HG03558 (cell line): ENCODE measurements at regions not wholly inside any gene's neighbourhood (a gene's known extent, or its start where the extent isn't known, plus 50 kb on each side); places are given as distances from the start of the nearest gene placed in this dataset.

Experiments
- ATAC-seq: cut with Tn5 transposase; IDR thresholded peaks from one replicate; pipeline ENCODE4 v1.9.1; 2021; ENCODE audit warnings: moderate number of reproducible peaks; ENCODE audit not compliant: unreplicated experiment; ENCODE audit errors: extremely low read depth

- no peak for ATAC-seq
These were observed 80.6 kb upstream of the CPNE8 start for GRCh38 chr12:38985961-38986360.

GRCh38 chr12:38984388-38984787, 79.0 kb upstream of the CPNE8 start:
- no peak for ATAC-seq

GRCh38 chr12:38983117-38983571, 77.8 kb upstream of the CPNE8 start:
- no peak for ATAC-seq

- ATAC-seq = no peak
These were observed 71.7 kb upstream of the CPNE8 start for GRCh38 chr12:38977132-38977531.

GRCh38 chr12:38969706-38970105, 64.3 kb upstream of the CPNE8 start:
- no peak for ATAC-seq

- ATAC-seq = no peak
These were observed 56.3 kb upstream of the CPNE8 start for GRCh38 chr12:38961683-38962082.

- no peak for ATAC-seq
These were observed 55.6 kb upstream of the CPNE8 start for GRCh38 chr12:38961012-38961411.

GRCh38 chr12:38956337-38956736, 50.9 kb upstream of the CPNE8 start:
- ATAC-seq = no peak
